GDM1 (cell line): ENCODE measurements at regions not wholly inside any gene's neighbourhood (a gene's known extent, or its start where the extent isn't known, plus 50 kb on each side); places are given as distances from the start of the nearest gene placed in this dataset.

ENCODE experiments used
- DNase-seq: peaks from one replicate; lab custom pipeline; 2025; lab: John Stamatoyannopoulos, UW

- DNase-seq: peak; percentile 41
Observed at GRCh38 chr4:23333946-23334878, 555.6 kb downstream of the PPARGC1A start.

- DNase-seq: no peak
Observed at GRCh38 chr4:23333556-23333945, 556.3 kb downstream of the PPARGC1A start.

GRCh38 chr4:23332313-23332712 is 557.5 kb downstream of the PPARGC1A start:
- no peak for DNase-seq

GRCh38 chr4:23327120-23327519 is 562.7 kb downstream of the PPARGC1A start:
- no peak for DNase-seq

- DNase-seq: no peak
Observed at GRCh38 chr4:23324021-23324690, 565.7 kb downstream of the PPARGC1A start.

- no peak for DNase-seq
Observed at GRCh38 chr4:23323436-23323835, 566.4 kb downstream of the PPARGC1A start.

- DNase-seq: no peak
Observed at GRCh38 chr4:23322732-23323131, 567.1 kb downstream of the PPARGC1A start.

GRCh38 chr4:23320931-23321587 is 568.8 kb downstream of the PPARGC1A start:
- no peak for DNase-seq

GRCh38 chr4:23312686-23313085 is 577.2 kb downstream of the PPARGC1A start:
- DNase-seq: no peak

GRCh38 chr4:23311983-23312382 is 577.9 kb downstream of the PPARGC1A start:
- no peak for DNase-seq

- DNase-seq: no peak
Observed at GRCh38 chr4:23305026-23305425, 584.8 kb downstream of the PPARGC1A start.

GRCh38 chr4:23298371-23298770 is 591.5 kb downstream of the PPARGC1A start:
- DNase-seq: no peak

- DNase-seq: no peak
Observed at GRCh38 chr4:23297327-23297726, 592.5 kb downstream of the PPARGC1A start.

- no peak for DNase-seq
Observed at GRCh38 chr4:23291139-23291538, 598.4 kb downstream of the GBA3 start.

- DNase-seq: no peak
Observed at GRCh38 chr4:23290656-23291055, 597.9 kb downstream of the GBA3 start.

GRCh38 chr4:23279377-23279986 is 586.7 kb downstream of the GBA3 start:
- no peak for DNase-seq

- no peak for DNase-seq
Observed at GRCh38 chr4:23278845-23279244, 586.1 kb downstream of the GBA3 start.

GRCh38 chr4:23276076-23276475 is 583.3 kb downstream of the GBA3 start:
- no peak for DNase-seq

- no peak for DNase-seq
Observed at GRCh38 chr4:23269566-23269965, 576.8 kb downstream of the GBA3 start.

- DNase-seq: no peak
Observed at GRCh38 chr4:23268072-23268771, 575.5 kb downstream of the GBA3 start.

GRCh38 chr4:23266401-23266800 is 573.7 kb downstream of the GBA3 start:
- no peak for DNase-seq

GRCh38 chr4:23260511-23260910 is 567.8 kb downstream of the GBA3 start:
- DNase-seq: no peak
